Activated naive CD4-positive, alpha-beta T cell treated with anti-CD3 and anti-CD28 coated beads, Interleukin-2, amount 50 U/mL, for 24 hours (primary cell): ENCODE measurements at regions not wholly inside any gene's neighbourhood (a gene's known extent, or its start where the extent isn't known, plus 50 kb on each side); places are given as distances from the start of the nearest gene placed in this dataset.

ENCODE experiments used
- H3K27ac Mint-ChIP-seq: one replicate; pipeline ENCODE4 v1.8.0; 2021; ENCODE audit warnings: mild to moderate bottlenecking, mixed read lengths
- H3K27me3 Mint-ChIP-seq: one replicate; pipeline ENCODE4 v1.8.0; 2021; ENCODE audit warnings: mixed read lengths
- H3K36me3 Mint-ChIP-seq: one replicate; pipeline ENCODE4 v1.8.0; 2021; ENCODE audit warnings: mixed read lengths
- H3K4me1 Mint-ChIP-seq: one replicate; pipeline ENCODE4 v1.8.0; 2021; ENCODE audit warnings: mixed read lengths
- H3K4me3 Mint-ChIP-seq: one replicate; pipeline ENCODE4 v1.8.0; 2021; ENCODE audit warnings: mild to moderate bottlenecking, mixed read lengths
- H3K9me3 Mint-ChIP-seq: one replicate; pipeline ENCODE4 v1.8.0; 2021; ENCODE audit warnings: mixed read lengths

GRCh38 chr1:214923278-214923915 lies 159.1 kb upstream of the KCNK2 start:
- Mint-ChIP-seq H3K4me3 (no peak overlapping the region), H3K36me3 (no peaks in the 10 kb centered on the region), H3K27me3 (no peaks in the 10 kb centered on the region), H3K4me1 (no peaks in the 10 kb centered on the region), H3K9me3 (no peaks in the 10 kb centered on the region), H3K27ac (no peak overlapping the region)

- no peak overlapping the region for H3K4me3 Mint-ChIP-seq
- no peaks in the 10 kb centered on the region for H3K27me3 Mint-ChIP-seq
- H3K36me3 Mint-ChIP-seq, result no peaks in the 10 kb centered on the region
- no peak overlapping the region for H3K27ac Mint-ChIP-seq
- no peaks in the 10 kb centered on the region for H3K4me1 Mint-ChIP-seq
- no peaks in the 10 kb centered on the region for H3K9me3 Mint-ChIP-seq
Observed at GRCh38 chr1:214927796-214928195, 154.7 kb upstream of the KCNK2 start.

GRCh38 chr1:214928574-214928973 lies 154.0 kb upstream of the KCNK2 start:
- no peak overlapping the region for H3K27ac Mint-ChIP-seq
- H3K27me3 Mint-ChIP-seq, result no peaks in the 10 kb centered on the region
- H3K36me3 Mint-ChIP-seq, result no peaks in the 10 kb centered on the region
- no peaks in the 10 kb centered on the region for H3K9me3 Mint-ChIP-seq
- H3K4me3 Mint-ChIP-seq, result no peak overlapping the region
- H3K4me1 Mint-ChIP-seq, result no peaks in the 10 kb centered on the region

- Mint-ChIP-seq H3K4me1 (no peaks in the 10 kb centered on the region), H3K9me3 (no peaks in the 10 kb centered on the region), H3K27me3 (no peaks in the 10 kb centered on the region), H3K4me3 (no peak overlapping the region), H3K36me3 (no peaks in the 10 kb centered on the region), H3K27ac (no peak overlapping the region)
Observed at GRCh38 chr1:214933375-214933774, 149.2 kb upstream of the KCNK2 start.

GRCh38 chr1:214934045-214934444 lies 148.5 kb upstream of the KCNK2 start:
- H3K9me3 Mint-ChIP-seq, result no peaks in the 10 kb centered on the region
- no peaks in the 10 kb centered on the region for H3K4me1 Mint-ChIP-seq
- no peak overlapping the region for H3K27ac Mint-ChIP-seq
- no peaks in the 10 kb centered on the region for H3K27me3 Mint-ChIP-seq
- H3K36me3 Mint-ChIP-seq, result no peaks in the 10 kb centered on the region
- no peak overlapping the region for H3K4me3 Mint-ChIP-seq

GRCh38 chr1:214935258-214935657 lies 147.3 kb upstream of the KCNK2 start:
- H3K36me3 Mint-ChIP-seq, result no peaks in the 10 kb centered on the region
- no peaks in the 10 kb centered on the region for H3K27me3 Mint-ChIP-seq
- no peaks in the 10 kb centered on the region for H3K9me3 Mint-ChIP-seq
- no peaks in the 10 kb centered on the region for H3K4me1 Mint-ChIP-seq
- no peak overlapping the region for H3K27ac Mint-ChIP-seq
- H3K4me3 Mint-ChIP-seq, result no peak overlapping the region

GRCh38 chr1:214939180-214939579 lies 143.4 kb upstream of the KCNK2 start:
- Mint-ChIP-seq H3K4me1 (no peaks in the 10 kb centered on the region), H3K27me3 (no peaks in the 10 kb centered on the region), H3K36me3 (no peaks in the 10 kb centered on the region), H3K4me3 (no peak overlapping the region), H3K27ac (no peak overlapping the region), H3K9me3 (no peaks in the 10 kb centered on the region)

GRCh38 chr1:214941061-214941460 lies 141.5 kb upstream of the KCNK2 start:
- H3K4me1 Mint-ChIP-seq, result no peaks in the 10 kb centered on the region
- H3K27ac Mint-ChIP-seq, result no peak overlapping the region
- no peaks in the 10 kb centered on the region for H3K27me3 Mint-ChIP-seq
- H3K4me3 Mint-ChIP-seq, result no peak overlapping the region
- H3K9me3 Mint-ChIP-seq, result no peaks in the 10 kb centered on the region
- H3K36me3 Mint-ChIP-seq, result no peaks in the 10 kb centered on the region

GRCh38 chr1:214943054-214943453 lies 139.5 kb upstream of the KCNK2 start:
- Mint-ChIP-seq H3K36me3 (no peaks in the 10 kb centered on the region), H3K4me3 (no peak overlapping the region), H3K27ac (no peak overlapping the region), H3K9me3 (no peaks in the 10 kb centered on the region), H3K27me3 (peaks cover 4% of the 10 kb centered on the region), H3K4me1 (no peaks in the 10 kb centered on the region)

GRCh38 chr1:214946615-214947014 lies 135.9 kb upstream of the KCNK2 start:
- Mint-ChIP-seq H3K4me3 (no peak overlapping the region), H3K27me3 (peaks cover 4% of the 10 kb centered on the region), H3K27ac (no peak overlapping the region), H3K9me3 (no peaks in the 10 kb centered on the region), H3K4me1 (no peaks in the 10 kb centered on the region), H3K36me3 (no peaks in the 10 kb centered on the region)

- no peak overlapping the region for H3K27ac Mint-ChIP-seq
- no peaks in the 10 kb centered on the region for H3K4me1 Mint-ChIP-seq
- no peaks in the 10 kb centered on the region for H3K36me3 Mint-ChIP-seq
- H3K27me3 Mint-ChIP-seq, result peaks cover 13% of the 10 kb centered on the region
- no peak overlapping the region for H3K4me3 Mint-ChIP-seq
- no peaks in the 10 kb centered on the region for H3K9me3 Mint-ChIP-seq
Observed at GRCh38 chr1:214952648-214953047, 129.9 kb upstream of the KCNK2 start.

- Mint-ChIP-seq H3K9me3 (no peaks in the 10 kb centered on the region), H3K4me1 (no peaks in the 10 kb centered on the region), H3K27me3 (peaks cover 11% of the 10 kb centered on the region), H3K36me3 (no peaks in the 10 kb centered on the region), H3K27ac (no peak overlapping the region), H3K4me3 (no peak overlapping the region)
Observed at GRCh38 chr1:214953901-214954616, 128.5 kb upstream of the KCNK2 start.

GRCh38 chr1:214954617-214954949 lies 128.0 kb upstream of the KCNK2 start:
- no peaks in the 10 kb centered on the region for H3K36me3 Mint-ChIP-seq
- no peaks in the 10 kb centered on the region for H3K9me3 Mint-ChIP-seq
- no peaks in the 10 kb centered on the region for H3K4me1 Mint-ChIP-seq
- no peak overlapping the region for H3K27ac Mint-ChIP-seq
- H3K27me3 Mint-ChIP-seq, result peaks cover 11% of the 10 kb centered on the region
- H3K4me3 Mint-ChIP-seq, result no peak overlapping the region

GRCh38 chr1:214957330-214958137 lies 125.0 kb upstream of the KCNK2 start:
- H3K4me1 Mint-ChIP-seq, result no peaks in the 10 kb centered on the region
- no peak overlapping the region for H3K4me3 Mint-ChIP-seq
- H3K27ac Mint-ChIP-seq, result no peak overlapping the region
- peaks cover 11% of the 10 kb centered on the region for H3K27me3 Mint-ChIP-seq
- no peaks in the 10 kb centered on the region for H3K36me3 Mint-ChIP-seq
- H3K9me3 Mint-ChIP-seq, result no peaks in the 10 kb centered on the region

GRCh38 chr1:214958486-214958885 lies 124.1 kb upstream of the KCNK2 start:
- no peaks in the 10 kb centered on the region for H3K36me3 Mint-ChIP-seq
- H3K9me3 Mint-ChIP-seq, result no peaks in the 10 kb centered on the region
- no peak overlapping the region for H3K4me3 Mint-ChIP-seq
- no peak overlapping the region for H3K27ac Mint-ChIP-seq
- H3K27me3 Mint-ChIP-seq, result peaks cover 8% of the 10 kb centered on the region
- H3K4me1 Mint-ChIP-seq, result no peaks in the 10 kb centered on the region

- H3K27ac Mint-ChIP-seq, result no peak overlapping the region
- no peaks in the 10 kb centered on the region for H3K36me3 Mint-ChIP-seq
- H3K4me1 Mint-ChIP-seq, result no peaks in the 10 kb centered on the region
- H3K9me3 Mint-ChIP-seq, result no peaks in the 10 kb centered on the region
- H3K4me3 Mint-ChIP-seq, result no peak overlapping the region
- H3K27me3 Mint-ChIP-seq, result no peaks in the 10 kb centered on the region
Observed at GRCh38 chr1:214966346-214966745, 116.2 kb upstream of the KCNK2 start.
